K562 (cell line): ENCODE measurements at regions not wholly inside any gene's neighbourhood (a gene's known extent, or its start where the extent isn't known, plus 50 kb on each side); places are given as distances from the start of the nearest gene placed in this dataset.
"Not testable (repeated sequence)": the region's sequence is repeated elsewhere in the genome, so short reads cannot be mapped to it uniquely, and the experiment has no call there.

Source experiments
- ATAC-seq: fragments of 200-7000 bp; cut with Tn5 transposase; 3 replicates; pipeline ENCODE4 v1.9.1; 2020; ENCODE audit warnings: moderate library complexity
- BruUV-seq: library from RNA; stranded (reverse); fragments of 400-500 nt; replicated peaks from 2 replicates; lab custom pipeline; 2021; lab: Mats Ljungman, UMichigan
- CTCF ChIA-PET: fragments of 300-600 bp; formaldehyde crosslinking; extraction: SDS; loops from one replicate; lab custom pipeline; 2021; ENCODE audit warnings: low intra/inter-chr PET ratio; lab: Yijun Ruan, JAX
- POLR2A ChIA-PET: fragments of 300-600, 350-650 bp; sonication (Branson Sonifier 250); formaldehyde crosslinking; extraction: SDS; loops from one replicate; lab custom pipeline; 2021; ENCODE audit warnings: antibody characterized with exemption, inconsistent platforms; lab: Yijun Ruan, JAX
- DNase-seq, 4 experiments: peaks; one replicate each; pipeline versions ENCODE4 v3.0.0 to v3.0.0-alpha.2; 2011 to 2018; ENCODE audit warnings: low spot score in 3 of 4, mixed read lengths in 3 of 4; ENCODE audit errors: extremely low read depth in 1 of 4
- FAIRE-seq: peaks from 2 replicates; lab custom pipeline; 2011; peaks lifted over from hg19 to GRCh38; lab: Jason Lieb, UNC
- H2AFZ ChIP-seq: 2 replicates; pipeline ENCODE4 v1.6.0; 2011; ENCODE audit warnings: low read depth, low read length, control low read depth, inconsistent platforms
- H3K27ac ChIP-seq: fragments of 200-600 bp; 3 replicates; pipeline ENCODE4 v1.8.0; 2011; ENCODE audit warnings: low read depth, mild to moderate bottlenecking, control low read depth, inconsistent platforms, low read length, moderate library complexity, mixed read lengths; ENCODE audit errors: extremely low read depth
- H3K27me3 ChIP-seq, 2 experiments: fragments of 300-600 bp in 1 of 2; 2 replicates in 1 of 2; 3 replicates in 1 of 2; pipeline versions ENCODE4 v1.6.0 to v1.8.0; 2011; ENCODE audit warnings: inconsistent platforms in 2 of 2, low read length in 2 of 2, mild to moderate bottlenecking in 1 of 2, mixed read lengths in 1 of 2, moderate library complexity in 1 of 2; ENCODE audit not compliant: control insufficient read depth in 2 of 2, insufficient read depth in 2 of 2
- H3K36me3 ChIP-seq: fragments of 300-600 bp; 3 replicates; pipeline ENCODE4 v1.8.0; 2011; ENCODE audit warnings: mild to moderate bottlenecking, low read length, inconsistent platforms; ENCODE audit not compliant: control insufficient read depth, insufficient read depth
- H3K4me1 ChIP-seq, 2 experiments: fragments of 200-600 bp in 1 of 2; replicated peaks in 1 of 2; 2 replicates in 1 of 2; 3 replicates in 1 of 2; pipeline versions ENCODE4 v1.5.1 to v1.8.0; 2011; ENCODE audit warnings: inconsistent platforms in 2 of 2, low read length in 2 of 2, mild to moderate bottlenecking in 1 of 2, mixed read lengths in 1 of 2, moderate library complexity in 1 of 2; ENCODE audit not compliant: control insufficient read depth in 2 of 2, insufficient read depth in 2 of 2
- H3K4me2 ChIP-seq: 2 replicates; pipeline ENCODE4 v1.6.1; 2011; ENCODE audit warnings: low read length, control low read depth, inconsistent platforms, mixed read lengths; ENCODE audit not compliant: insufficient read depth
- H3K4me3 ChIP-seq: fragments of 200-600 bp; sonication (generic), shearing (Covaris generic); 2 replicates; pipeline ENCODE4 v1.5.1; 2016; ENCODE audit warnings: control low read depth, inconsistent platforms
- H3K79me2 ChIP-seq: fragments of 200-600 bp; 3 replicates; pipeline ENCODE4 v1.8.0; 2011; ENCODE audit warnings: low read length, inconsistent platforms; ENCODE audit not compliant: control insufficient read depth, insufficient read depth
- H3K9ac ChIP-seq, 2 experiments: 2 replicates each; pipeline versions ENCODE4 v1.6.0 to v1.6.1; 2011; ENCODE audit warnings: low read depth in 2 of 2, low read length in 2 of 2, control low read depth in 1 of 2, inconsistent platforms in 1 of 2, mild to moderate bottlenecking in 1 of 2, mixed read lengths in 1 of 2; ENCODE audit not compliant: insufficient read depth in 1 of 2
- H3K9me1 ChIP-seq: one replicate; pipeline ENCODE4 v1.6.0; 2011; ENCODE audit warnings: inconsistent platforms, mild to moderate bottlenecking, low read length, moderate library complexity; ENCODE audit not compliant: control insufficient read depth, insufficient read depth
- H3K9me3 ChIP-seq: replicated peaks from 2 replicates; pipeline ENCODE4 v1.5.1; 2011; ENCODE audit warnings: low read depth, low read length, inconsistent platforms; ENCODE audit not compliant: control insufficient read depth, insufficient read depth
- H4K20me1 ChIP-seq: replicated peaks from 2 replicates; pipeline ENCODE4 v1.6.1; 2011; ENCODE audit warnings: low read length, inconsistent platforms, mixed read lengths; ENCODE audit not compliant: control insufficient read depth, insufficient read depth
- ADNP ChIP-seq: fragments of 200-800 bp; sonication (Bioruptor generic); IDR thresholded peaks from 2 replicates; pipeline ENCODE4 v1.6.1; 2016; ENCODE audit warnings: missing genetic modification characterization, missing compliant biosample characterization
- BRCA1 ChIP-seq, 2 experiments: fragments of 450-650 bp in 1 of 2; sonication (generic) in 1 of 2; formaldehyde crosslinking in 1 of 2; IDR thresholded peaks; 2 replicates each; pipeline versions ENCODE4 v1.5.0 to v1.6.1; 2017 to 2020; ENCODE audit warnings: mild to moderate bottlenecking in 1 of 2, missing genetic modification reagents in 1 of 2
- ETV1 ChIP-seq: fragments of 450-650 bp; conservative IDR thresholded peaks from 2 replicates; pipeline ENCODE4 v1.6.1; 2016; ENCODE audit warnings: missing genetic modification characterization, control low read depth, low read depth, missing compliant biosample characterization
- GABPB1 ChIP-seq: sonication (generic); formaldehyde crosslinking; IDR thresholded peaks from 2 replicates; pipeline ENCODE4 v1.8.0; 2022; ENCODE audit warnings: mild to moderate bottlenecking, missing genetic modification reagents
- GTF2E2 ChIP-seq: fragments of 200-800 bp; sonication (Bioruptor generic); IDR thresholded peaks from 2 replicates; pipeline ENCODE4 v1.6.1; 2016; ENCODE audit warnings: missing genetic modification characterization, missing compliant biosample characterization
- POLR2G ChIP-seq: fragments of 200-400 bp; formaldehyde crosslinking; IDR thresholded peaks from 2 replicates; pipeline ENCODE4 v1.6.1; 2017; ENCODE audit warnings: low read depth, mild to moderate bottlenecking, antibody characterized with exemption, low read length, moderate library complexity
- RERE ChIP-seq: sonication (generic); formaldehyde crosslinking; IDR thresholded peaks from 2 replicates; pipeline ENCODE4 v1.8.0; 2023; ENCODE audit warnings: missing genetic modification reagents, mild to moderate bottlenecking, borderline replicate concordance
- SIN3B ChIP-seq: fragments of 450-650 bp; IDR thresholded peaks from 2 replicates; pipeline ENCODE4 v1.6.1; 2017; ENCODE audit warnings: low read depth, mild to moderate bottlenecking, moderate library complexity
- ZNF217 ChIP-seq: sonication (generic); formaldehyde crosslinking; IDR thresholded peaks from 2 replicates; pipeline ENCODE4 v1.8.0; 2022; ENCODE audit warnings: mild to moderate bottlenecking, missing genetic modification reagents
- ZNF263 ChIP-seq: sonication (generic); formaldehyde crosslinking; IDR thresholded peaks from 2 replicates; pipeline ENCODE4 v1.8.0; 2022; ENCODE audit warnings: mild to moderate bottlenecking, missing genetic modification reagents, borderline replicate concordance
- ZNF436 ChIP-seq: fragments of 250-450, 450-650 bp; sonication (Bioruptor Pico); formaldehyde crosslinking; IDR thresholded peaks from 2 replicates; pipeline ENCODE4 v1.7.0; 2020; ENCODE audit warnings: mild to moderate bottlenecking
- ZNF717 ChIP-seq: fragments of 250-450 bp; sonication (Bioruptor Pico); IDR thresholded peaks from 2 replicates; pipeline ENCODE4 v1.5.0; 2021
- ZSCAN29 ChIP-seq: fragments of 450-650 bp; IDR thresholded peaks from 2 replicates; pipeline ENCODE4 v1.6.1; 2017
- WGBS: fragments of 100-300 bp; shearing (Covaris generic); methylation state at CpG from one replicate; pipeline ENCODE4 v1.1.6; 2016; ENCODE audit warnings: low coverage, mixed read lengths; ENCODE audit not compliant: insufficient coverage; ENCODE audit errors: missing lambda C conversion rate; 5-methylcytosine and 5-hydroxymethylcytosine counted together
- in situ Hi-C: fragments of 300-500 bp; cut with MboI; formaldehyde crosslinking; loops from 4 replicates; pipeline ENCODE4 v1.15.0; 2018; ENCODE audit warnings: inconsistent platforms, mixed read lengths
- intact Hi-C: fragments of 100-400 bp; cut with micrococcal nuclease; formaldehyde crosslinking; loops from 2 replicates; pipeline ENCODE4 v1.14.2; 2022

GRCh38 chr13:98076309-98076708 is 66.6 kb upstream of the FARP1 start:
- H3K27ac ChIP-seq, H3K9me3 ChIP-seq, POLR2A ChIA-PET, H3K36me3 ChIP-seq, FAIRE-seq, H3K4me1 ChIP-seq, H3K4me3 ChIP-seq, H3K9me1 ChIP-seq, DNase-seq, H3K4me2 ChIP-seq, ATAC-seq, H3K79me2 ChIP-seq, CTCF ChIA-PET, H4K20me1 ChIP-seq, in situ Hi-C loops, H3K9ac ChIP-seq, H2AFZ ChIP-seq, intact Hi-C loops, BruUV-seq, H3K27me3 ChIP-seq: not testable (repeated sequence)
- WGBS, result 5% methylated on average over 10 of the region's 25 CpGs

GRCh38 chr13:98080280-98080679 is 62.6 kb upstream of the FARP1 start:
- no peaks in the 10 kb centered on the region for H3K36me3 ChIP-seq
- no peaks in the 10 kb centered on the region; a peak in 1 of 5 replicates for H3K27me3 ChIP-seq
- ATAC-seq, result no peak
- no peaks in the 10 kb centered on the region for H3K4me1 ChIP-seq
- H3K9ac ChIP-seq, result no peak overlapping the region
- no peak for DNase-seq
- H3K9me3 ChIP-seq, result no peaks in the 10 kb centered on the region
- H2AFZ ChIP-seq, result no peak overlapping the region
- no TSS peak for BruUV-seq
- no peaks in the 10 kb centered on the region for H3K9me1 ChIP-seq
- H3K79me2 ChIP-seq, result no peaks in the 10 kb centered on the region
- no peak overlapping the region for H3K4me3 ChIP-seq
- no peak overlapping the region for H3K4me2 ChIP-seq
- CTCF ChIA-PET, result no interaction called here
- POLR2A ChIA-PET, result interaction anchor here (0.6 kb wide), 1 partner anchor 217 kb away, joined by 3 read pairs; no protein-coding TSS in a partner anchor
- WGBS, result 1% methylated on average over 5 of the region's 5 CpGs
- in situ Hi-C loops, result no loop called here
- H3K27ac ChIP-seq, result no peak overlapping the region
- intact Hi-C loops, result no loop called here
- H4K20me1 ChIP-seq, result no peaks in the 10 kb centered on the region
- no peak for FAIRE-seq
- TF ChIP-seq ZNF436 (CRISPR knock-in tag) (no peak), GTF2E2 (tag) (no peak), POLR2G (no peak), ZNF717 (CRISPR knock-in tag) (no peak), RERE (CRISPR knock-in tag) (no peak), ETV1 (tag) (no peak), ADNP (tag) (no peak), ZSCAN29 (no peak), ZNF263 (no peak), BRCA1 (IDR thresholded peaks at IDR 0.05) (no peak), BRCA1 (CRISPR knock-in tag; IDR thresholded peaks at IDR 0.05) (no peak), ZNF217 (no peak), SIN3B (no peak), GABPB1 (CRISPR knock-in tag) (no peak)
